ENCODE measurements at regions not wholly inside any gene's neighbourhood (a gene's known extent, or its start where the extent isn't known, plus 50 kb on each side); places are given as distances from the start of the nearest gene placed in this dataset.
"Not testable (repeated sequence)": the region's sequence is repeated elsewhere in the genome, so short reads cannot be mapped to it uniquely, and the experiment has no call there.

- DNase-seq (ENCODE audit: low read depth in 2 of 2) = no peak
These were observed 489.2 kb upstream of the C1orf87 start for GRCh38 chr1:60562740-60563139.

- no peak for DNase-seq (ENCODE audit: low read depth in 2 of 2)
These were observed 487.1 kb upstream of the C1orf87 start for GRCh38 chr1:60560701-60561100.

GRCh38 chr1:60558236-60558635 lies 484.7 kb upstream of the C1orf87 start:
- DNase-seq (ENCODE audit: low read depth in 2 of 2) = no peak

GRCh38 chr1:60553730-60554129 lies 480.2 kb upstream of the C1orf87 start:
- DNase-seq (ENCODE audit: low read depth in 2 of 2) = no peak

- peak; percentile 74 to 92 for DNase-seq (ENCODE audit: low read depth in 2 of 2)
These were observed 474.3 kb upstream of the C1orf87 start for GRCh38 chr1:60547821-60548220.

GRCh38 chr1:60541831-60542532 lies 468.4 kb upstream of the C1orf87 start:
- peak in 1 of 2 donors; percentile 58 for DNase-seq (ENCODE audit: low read depth in 2 of 2)

GRCh38 chr1:60540141-60540540 lies 466.6 kb upstream of the C1orf87 start:
- no peak for DNase-seq (ENCODE audit: low read depth in 2 of 2)

- DNase-seq (ENCODE audit: low read depth in 2 of 2) = no peak
These were observed 462.1 kb upstream of the C1orf87 start for GRCh38 chr1:60535713-60536112.

GRCh38 chr1:60527567-60527966 lies 454.0 kb upstream of the C1orf87 start:
- no peak for DNase-seq (ENCODE audit: low read depth in 2 of 2)

- DNase-seq (ENCODE audit: low read depth in 2 of 2) = no peak
These were observed 443.4 kb upstream of the C1orf87 start for GRCh38 chr1:60516996-60517395.

- DNase-seq (ENCODE audit: low read depth in 2 of 2) = peak in 1 of 2 donors; percentile 78
These were observed 436.6 kb upstream of the C1orf87 start for GRCh38 chr1:60510162-60510561.

GRCh38 chr1:60504206-60504840 lies 430.8 kb upstream of the C1orf87 start:
- peak in 1 of 2 donors; percentile 54 for DNase-seq (ENCODE audit: low read depth in 2 of 2)

- peak in 1 of 2 donors; percentile 8 for DNase-seq (ENCODE audit: low read depth in 2 of 2)
These were observed 429.8 kb upstream of the C1orf87 start for GRCh38 chr1:60503266-60503925.

GRCh38 chr1:60502506-60502905 lies 428.9 kb upstream of the C1orf87 start:
- DNase-seq (ENCODE audit: low read depth in 2 of 2) = no peak

GRCh38 chr1:60489916-60490480 lies 416.4 kb upstream of the C1orf87 start:
- not testable (repeated sequence) for DNase-seq (ENCODE audit: low read depth in 2 of 2)

GRCh38 chr1:60488847-60489246 lies 415.3 kb upstream of the C1orf87 start:
- DNase-seq (ENCODE audit: low read depth in 2 of 2) = no peak

- no peak for DNase-seq (ENCODE audit: low read depth in 2 of 2)
These were observed 414.2 kb upstream of the C1orf87 start for GRCh38 chr1:60487565-60488345.

- no peak for DNase-seq (ENCODE audit: low read depth in 2 of 2)
These were observed 409.9 kb upstream of the C1orf87 start for GRCh38 chr1:60483509-60483908.

- DNase-seq (ENCODE audit: low read depth in 2 of 2) = peak in 1 of 2 donors; percentile 47
These were observed 396.7 kb upstream of the C1orf87 start for GRCh38 chr1:60470246-60470645.

- DNase-seq (ENCODE audit: low read depth in 2 of 2) = no peak
These were observed 390.2 kb upstream of the C1orf87 start for GRCh38 chr1:60463786-60464185.

- DNase-seq (ENCODE audit: low read depth in 2 of 2) = no peak
These were observed 389.6 kb upstream of the C1orf87 start for GRCh38 chr1:60463146-60463545.

All from dermis microvascular lymphatic vessel endothelial cell (primary cell).